Mucosa of gallbladder (tissue), 1 donor: ENCODE measurements at regions not wholly inside any gene's neighbourhood (a gene's known extent, or its start where the extent isn't known, plus 50 kb on each side); places are given as distances from the start of the nearest gene placed in this dataset.

Experiments
- DNase-seq: peaks from one replicate; pipeline ENCODE4 v3.0.0-alpha.2; 2020; ENCODE audit warnings: low spot score
- donor health status: DM: no; HTN: no; CAD: no.

DNA sequence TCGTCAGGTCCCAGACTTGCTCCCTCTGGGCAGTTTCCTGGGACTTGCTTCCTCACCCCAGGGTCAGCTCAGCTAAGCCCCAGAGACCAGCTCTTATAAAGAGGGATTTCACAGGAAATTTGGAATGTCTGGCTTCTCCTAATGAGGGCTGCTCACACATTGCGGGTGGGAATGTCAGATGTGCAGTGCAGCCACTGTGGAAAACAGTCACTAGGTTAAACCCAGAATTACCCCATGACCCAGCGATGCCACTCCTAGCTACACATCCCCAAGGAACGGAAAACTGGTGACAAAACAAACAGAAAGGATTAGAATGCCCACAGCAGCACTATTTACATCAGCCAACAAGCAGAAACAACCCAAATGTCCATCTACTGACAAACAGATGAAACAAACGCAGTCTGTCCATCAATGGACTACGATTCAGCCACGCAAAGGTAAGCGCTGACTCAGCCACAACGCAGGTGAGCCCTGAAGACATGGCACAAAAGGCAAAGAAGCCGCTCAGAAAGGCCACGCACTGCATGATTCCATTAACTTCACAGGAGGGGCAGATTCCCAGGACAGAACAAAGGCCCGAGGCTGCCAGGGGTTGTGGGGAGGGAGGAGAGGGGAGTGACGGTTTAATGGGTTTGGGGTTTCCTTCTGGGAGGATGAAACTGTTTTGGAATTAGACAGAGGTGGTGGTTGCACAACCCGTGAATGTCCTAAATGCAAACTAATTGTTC lies 63.0 kb downstream of the NCOR2 start:
- no peak for DNase-seq

DNA sequence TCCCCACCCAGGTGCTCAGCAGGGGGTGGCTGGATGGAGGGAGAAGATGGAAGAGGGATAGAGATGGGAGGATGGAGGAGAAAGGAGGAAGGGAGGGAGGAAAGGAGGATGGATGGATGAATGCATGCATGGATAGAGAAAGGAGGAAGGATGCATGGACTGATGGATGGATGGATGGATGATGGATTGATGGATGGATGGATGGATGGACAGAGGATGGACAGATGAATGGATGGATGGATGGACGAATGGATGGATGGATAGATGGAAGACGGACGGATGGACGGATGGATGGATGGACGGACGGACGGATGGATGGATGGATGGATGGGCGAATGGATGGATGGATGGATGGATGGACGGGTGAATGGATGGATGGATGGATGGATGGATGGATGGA lies 64.1 kb downstream of the NCOR2 start:
- no peak for DNase-seq

DNA sequence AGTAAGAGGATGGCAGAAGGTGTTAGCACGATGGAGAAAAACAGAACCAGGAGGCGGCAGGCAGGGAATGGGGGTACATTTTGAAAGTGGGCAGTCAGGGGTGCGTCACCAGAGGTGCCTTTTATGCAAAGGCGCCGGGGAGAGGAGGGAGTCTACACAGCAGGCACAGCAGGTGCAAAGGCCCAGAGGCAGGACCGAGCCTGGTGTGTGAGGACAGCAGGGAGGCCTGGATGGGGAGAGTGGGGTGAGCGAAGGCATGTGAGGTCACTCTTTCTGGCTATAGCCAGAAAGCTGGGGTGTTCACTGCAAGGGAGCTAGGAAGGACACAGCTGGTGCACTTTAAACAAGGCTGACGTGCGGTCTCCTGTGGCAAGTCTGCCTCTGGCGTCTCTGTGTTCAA lies 65.0 kb downstream of the NCOR2 start:
- DNase-seq, result no peak

GRCh38 chr12:124501827-124502226 lies 65.6 kb downstream of the NCOR2 start:
- DNase-seq, result peak; percentile 58

DNA sequence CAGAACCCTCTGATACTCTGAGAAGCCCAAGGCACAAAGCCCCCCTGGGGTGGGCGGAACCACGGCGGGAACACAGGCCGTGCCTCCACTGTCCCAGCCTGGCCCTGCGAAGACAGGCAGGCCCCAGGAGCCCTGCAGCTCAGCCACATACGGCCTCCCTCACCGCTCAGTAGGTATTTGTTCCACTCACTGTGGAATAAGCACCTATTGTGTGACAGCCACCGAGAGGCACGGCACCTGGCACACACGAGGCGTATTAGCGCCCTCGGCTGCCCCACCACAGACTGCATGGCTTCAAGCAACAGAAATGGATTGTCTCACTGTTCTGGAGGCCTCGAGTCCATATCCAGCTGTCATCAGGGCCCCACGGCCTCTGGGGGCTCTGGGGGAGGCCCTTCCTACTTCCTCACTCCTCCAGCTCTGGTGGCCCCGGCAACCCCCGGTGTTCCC lies 66.3 kb downstream of the NCOR2 start:
- no peak for DNase-seq

GRCh38 chr12:124499898-124500244 lies 67.5 kb downstream of the NCOR2 start:
- no peak for DNase-seq

DNA sequence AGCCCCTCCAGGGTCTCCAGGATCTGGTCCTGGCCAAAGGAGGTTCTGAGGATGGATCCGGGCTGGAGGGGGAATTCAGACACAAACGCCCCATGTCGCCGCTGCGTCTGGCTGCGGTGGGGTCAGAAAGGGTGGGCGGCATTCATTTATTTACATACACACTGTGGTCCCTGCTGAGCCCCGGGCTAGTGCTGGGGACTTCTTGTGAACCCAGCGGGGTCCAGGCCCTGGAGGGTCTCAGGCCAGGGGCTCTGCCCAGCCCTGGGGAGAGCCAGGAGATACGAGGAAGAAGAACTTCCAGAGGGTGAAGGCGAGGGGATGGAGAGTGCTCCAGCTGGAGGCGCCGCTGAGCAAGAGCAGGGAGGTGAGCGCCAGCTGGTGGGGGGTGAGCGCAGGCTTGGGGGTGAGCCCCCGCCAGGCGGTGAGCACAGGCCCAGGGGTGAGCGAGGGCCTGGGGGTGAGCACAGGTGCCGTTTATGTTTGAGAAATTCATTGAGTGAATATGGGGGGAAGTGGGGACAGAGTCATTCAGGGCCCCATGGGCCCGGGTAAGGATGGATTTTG lies 68.1 kb downstream of the NCOR2 start:
- no peak for DNase-seq

GRCh38 chr12:124498275-124499189 lies 68.9 kb downstream of the NCOR2 start:
- no peak for DNase-seq

DNA sequence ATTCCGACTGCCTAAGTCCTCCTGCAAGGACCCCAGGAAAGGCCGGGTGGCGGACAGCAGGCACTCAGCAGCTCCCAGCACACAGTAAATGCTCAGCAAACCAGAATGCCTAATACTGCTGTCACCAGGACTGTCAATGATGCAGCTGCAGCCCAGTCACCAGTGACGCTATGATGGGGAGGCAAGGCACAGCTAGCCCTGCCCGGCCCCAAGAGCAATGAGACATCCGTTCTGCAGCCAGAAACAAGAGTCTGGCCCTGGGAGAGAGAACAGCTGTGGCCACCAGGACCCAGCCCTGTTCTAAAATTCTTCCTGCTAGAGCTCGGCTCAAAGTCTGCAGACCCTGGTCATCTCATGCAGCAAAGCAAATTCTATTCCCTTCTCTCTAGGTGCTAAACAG lies 69.8 kb downstream of the NCOR2 start:
- no peak for DNase-seq

DNA sequence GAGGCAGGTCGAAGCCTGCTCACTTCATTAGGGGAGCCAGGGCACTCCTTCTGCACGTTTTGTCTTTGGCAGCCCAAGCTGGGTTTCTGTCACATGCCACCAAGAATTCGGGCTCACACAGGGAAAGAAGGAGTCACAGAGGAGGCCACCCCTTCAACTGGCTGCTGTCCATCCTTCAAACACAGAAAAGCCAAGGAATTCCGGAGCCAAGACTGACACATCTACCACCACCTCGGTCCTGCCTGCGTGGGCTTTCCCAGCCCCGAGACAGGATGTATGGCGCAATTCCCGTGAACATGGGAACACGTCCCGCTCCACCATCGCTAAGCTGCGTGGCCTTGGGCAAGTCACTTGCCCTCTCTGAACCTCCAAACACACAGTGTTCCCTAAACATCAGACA lies 70.4 kb downstream of the NCOR2 start:
- no peak for DNase-seq

- DNase-seq, result no peak
Measured at GRCh38 chr12:124496584-124496983, 70.8 kb downstream of the NCOR2 start.

GRCh38 chr12:124495194-124495983 lies 72.0 kb downstream of the NCOR2 start:
- no peak for DNase-seq

DNA sequence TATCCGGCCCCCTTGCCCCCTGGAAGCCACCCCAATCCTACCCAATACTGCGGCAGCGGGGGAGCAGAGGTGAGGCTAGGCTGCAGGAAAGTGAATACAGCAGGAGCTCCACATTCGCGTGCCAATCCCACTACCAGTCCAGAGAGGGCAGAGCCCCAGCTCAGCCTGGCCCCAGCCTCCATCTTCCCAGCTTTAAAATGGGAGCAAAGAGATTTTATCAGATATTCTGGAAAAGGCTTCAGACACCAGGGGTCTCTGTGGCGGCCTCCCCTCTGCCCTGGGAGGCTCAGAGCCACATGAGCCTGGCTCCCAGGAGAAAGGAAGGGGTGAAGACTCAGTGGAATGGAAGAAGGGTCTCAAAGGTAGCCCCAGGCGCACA lies 72.7 kb downstream of the NCOR2 start:
- no peak for DNase-seq

DNA sequence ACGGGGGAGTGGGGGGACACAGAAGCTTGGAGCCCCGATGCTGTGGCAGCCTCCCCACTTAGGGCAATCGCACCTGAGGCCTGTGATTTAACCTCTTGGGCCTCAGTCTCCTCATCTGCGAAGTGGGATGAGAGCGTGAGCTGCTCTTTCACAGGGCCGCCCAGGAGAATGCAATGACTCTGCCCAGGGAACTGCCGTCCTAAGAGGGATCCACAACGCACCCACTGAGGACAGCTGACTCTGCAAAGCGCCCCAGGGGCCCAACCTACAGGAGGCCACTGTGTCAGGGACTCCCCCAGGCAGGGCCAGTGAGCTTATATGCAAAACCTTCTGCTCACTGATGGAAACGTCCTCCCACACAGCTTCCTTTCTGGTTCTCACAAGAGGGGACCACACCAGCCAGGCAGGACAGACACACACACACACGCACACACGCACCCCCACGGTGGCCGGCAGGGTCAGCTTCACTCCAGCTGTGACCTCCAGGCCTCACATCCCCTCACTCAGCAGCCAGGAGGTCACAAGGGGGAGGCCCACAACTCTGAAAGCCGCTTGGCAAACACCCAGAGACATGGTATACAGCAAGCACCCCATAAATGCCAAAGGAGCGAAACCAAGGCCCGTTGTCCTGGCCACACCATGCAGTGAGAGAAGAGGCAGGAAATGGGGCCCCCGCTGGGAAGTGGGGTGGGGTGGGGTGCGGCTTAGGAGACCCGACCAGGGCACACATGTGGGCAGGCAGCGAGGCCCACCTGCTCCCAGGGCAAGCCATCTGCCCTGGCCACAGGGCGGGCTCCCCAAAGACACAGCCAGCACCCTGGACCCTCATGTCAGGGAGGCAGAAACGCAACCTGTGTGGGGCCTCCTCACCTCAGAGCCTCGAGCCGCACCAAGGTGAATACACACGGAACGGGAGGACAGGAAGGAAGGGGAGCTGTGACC lies 73.3 kb downstream of the NCOR2 start:
- no peak for DNase-seq

GRCh38 chr12:124492879-124493808 lies 74.3 kb downstream of the NCOR2 start:
- no peak for DNase-seq

DNA sequence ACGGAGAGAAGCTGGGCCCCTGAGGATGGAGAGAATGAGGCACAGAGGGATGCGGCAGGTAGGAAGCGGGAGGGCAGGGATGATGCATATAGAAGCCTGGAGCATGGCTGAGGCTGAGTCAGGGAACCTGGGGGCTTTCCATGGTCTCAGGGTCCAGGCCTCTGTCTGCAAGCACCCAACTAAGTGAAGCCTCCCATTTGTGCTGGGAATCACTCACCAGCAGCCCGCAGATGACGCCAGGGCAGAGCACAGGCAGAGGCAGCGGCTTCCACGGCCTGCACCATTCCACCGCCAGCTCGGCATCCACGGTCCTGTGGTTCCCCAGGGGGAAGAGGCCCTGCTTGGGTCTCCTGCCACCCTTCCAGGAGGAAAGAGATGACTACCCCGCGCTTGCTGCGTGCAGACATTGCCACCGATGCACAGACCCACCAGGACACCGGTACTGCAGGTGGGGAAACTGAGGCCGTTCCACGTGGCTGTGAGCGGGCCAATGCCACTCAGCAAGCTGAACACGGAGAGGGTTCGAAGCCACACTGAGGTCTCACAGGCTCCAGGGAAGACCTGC lies 75.5 kb downstream of the NCOR2 start:
- DNase-seq, result no peak

DNA sequence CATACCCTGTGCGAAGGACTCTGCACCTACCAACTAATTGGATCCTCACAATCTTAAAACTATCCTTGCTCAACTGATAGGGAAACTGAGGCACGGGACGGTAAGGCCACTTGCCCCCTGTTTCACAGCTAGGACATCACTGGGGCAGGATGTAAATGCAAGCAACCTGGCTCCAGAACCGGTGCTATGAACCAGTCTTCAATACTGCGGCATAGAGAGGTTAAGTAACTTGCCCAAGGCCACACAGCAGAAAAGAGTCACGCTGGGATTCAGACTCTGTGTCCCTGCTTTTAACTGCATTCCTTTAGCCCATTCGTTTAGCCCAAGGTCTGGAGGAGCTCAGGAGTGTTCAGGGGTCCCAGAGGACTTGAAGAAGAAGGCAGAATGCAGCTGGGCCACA lies 76.1 kb downstream of the NCOR2 start:
- no peak for DNase-seq

- DNase-seq, result peak; percentile 61
Measured at GRCh38 chr12:124490584-124491305, 76.7 kb downstream of the NCOR2 start.
